ENCODE measurements at regions not wholly inside any gene's neighbourhood (a gene's known extent, or its start where the extent isn't known, plus 50 kb on each side); places are given as distances from the start of the nearest gene placed in this dataset.
"Not testable (repeated sequence)": the region's sequence is repeated elsewhere in the genome, so short reads cannot be mapped to it uniquely, and the experiment has no call there.

GRCh38 chr9:135360617-135361016, 119.0 kb upstream of the PPP1R26 start:
- DNase-seq (ENCODE audit: low read depth): no peak

- not testable (repeated sequence) for DNase-seq (ENCODE audit: low read depth)
Measured at GRCh38 chr9:135361668-135362067, 117.9 kb upstream of the PPP1R26 start.

DNA sequence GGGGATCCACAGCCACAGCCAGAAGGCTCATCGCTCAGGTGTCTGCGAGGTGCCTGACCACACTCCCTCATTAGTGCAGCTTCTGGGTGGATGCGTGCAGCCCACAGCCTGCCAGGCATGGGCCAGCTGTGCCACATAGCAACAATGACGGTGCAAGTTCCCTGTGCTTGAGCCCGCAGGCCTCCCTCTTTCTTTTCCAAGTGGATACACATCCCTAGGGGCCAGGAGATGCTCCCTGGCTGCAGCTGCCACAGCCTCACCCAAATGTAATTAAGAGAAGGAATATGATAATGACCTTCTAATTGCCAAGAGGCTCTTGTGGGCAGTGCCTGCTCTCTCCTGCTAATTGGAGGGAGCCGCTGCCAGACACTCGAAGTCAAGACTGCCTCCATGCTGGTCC, 116.0 kb upstream of the PPP1R26 start:
- no peak for DNase-seq (ENCODE audit: low read depth)

- no peak for DNase-seq (ENCODE audit: low read depth)
Measured at GRCh38 chr9:135365013-135365768, 114.4 kb upstream of the PPP1R26 start.

- no peak for DNase-seq (ENCODE audit: low read depth)
Measured at GRCh38 chr9:135366104-135366503, 113.5 kb upstream of the PPP1R26 start.

DNA sequence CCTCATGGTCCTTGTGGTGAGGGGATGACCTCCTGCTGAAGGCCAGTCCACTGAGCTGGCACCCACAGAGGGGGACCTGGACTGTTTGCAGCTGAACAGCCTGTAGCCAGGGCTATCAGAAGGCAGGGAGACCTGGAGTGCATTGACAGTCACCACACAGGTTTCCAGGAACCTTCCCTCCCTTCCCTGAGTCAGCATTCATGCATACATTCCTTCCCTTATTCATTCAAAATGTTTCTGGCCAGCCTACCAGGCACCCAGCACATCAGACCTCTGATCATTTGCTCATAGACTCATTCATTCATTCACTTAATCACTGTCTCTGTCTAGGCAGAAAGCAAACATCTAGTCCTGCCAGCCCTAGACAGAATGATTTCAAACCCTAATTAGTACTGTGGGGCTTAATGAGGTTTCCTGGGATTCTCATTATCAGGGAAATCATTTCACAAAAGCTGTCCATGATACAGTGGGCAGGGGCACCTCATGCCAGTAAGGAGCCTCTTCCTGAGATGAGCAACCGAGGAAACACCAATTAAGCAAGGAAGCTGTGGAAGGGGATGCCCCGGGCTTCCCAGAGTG, 110.1 kb upstream of the PPP1R26 start:
- no peak for DNase-seq (ENCODE audit: low read depth)

DNA sequence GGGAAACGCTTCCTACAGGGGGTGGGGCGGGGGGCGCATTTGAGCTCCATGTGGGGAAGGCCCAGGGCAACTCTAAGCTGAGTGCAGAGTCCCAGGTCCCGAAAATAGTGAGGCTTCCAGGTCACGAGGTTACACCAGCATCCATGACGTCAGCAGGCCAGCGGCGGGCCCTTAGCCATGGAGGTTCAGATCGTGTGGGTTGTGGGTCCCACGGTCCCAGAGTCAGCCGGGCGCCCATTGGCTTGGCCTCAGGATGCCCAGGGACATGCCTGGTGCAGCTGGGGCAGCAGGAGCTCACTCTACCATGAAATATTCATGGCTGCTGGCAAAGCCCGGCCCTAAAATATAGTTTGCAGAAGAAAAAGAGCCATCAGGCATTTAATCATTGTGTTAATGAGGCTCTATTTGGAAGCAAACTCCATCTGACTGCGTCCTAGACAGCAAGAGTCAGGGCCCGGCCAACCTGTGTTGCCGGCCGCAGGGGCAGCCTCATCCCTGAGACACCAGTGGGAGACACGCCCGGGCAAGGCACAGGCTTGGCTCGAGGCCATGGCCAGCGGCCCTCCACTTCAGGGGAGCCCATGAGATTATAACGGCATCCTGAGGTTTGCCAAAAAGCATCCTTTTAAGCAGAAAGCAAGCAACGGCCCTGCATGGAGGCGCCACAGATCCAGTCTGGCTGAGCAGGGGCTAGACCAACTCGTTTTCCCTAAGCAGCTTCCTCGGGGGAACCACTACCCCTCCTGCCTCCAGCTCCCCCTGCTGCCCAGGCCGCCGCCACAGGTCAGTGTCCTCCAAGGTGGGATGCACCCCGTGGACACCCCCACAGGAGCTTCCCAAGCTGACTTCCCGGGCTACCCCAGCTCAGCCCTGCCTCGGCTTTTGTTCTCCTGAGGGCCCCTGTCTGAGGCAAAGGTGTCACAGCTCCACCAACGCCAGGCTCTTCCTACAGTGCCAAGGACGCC, 108.9 kb upstream of the PPP1R26 start:
- no peak for DNase-seq (ENCODE audit: low read depth)

GRCh38 chr9:135371535-135371934, 108.0 kb upstream of the PPP1R26 start:
- no peak for DNase-seq (ENCODE audit: low read depth)

- no peak for DNase-seq (ENCODE audit: low read depth)
Measured at GRCh38 chr9:135372036-135372435, 107.5 kb upstream of the PPP1R26 start.

GRCh38 chr9:135372501-135373008, 107.0 kb upstream of the PPP1R26 start:
- no peak for DNase-seq (ENCODE audit: low read depth)

DNA sequence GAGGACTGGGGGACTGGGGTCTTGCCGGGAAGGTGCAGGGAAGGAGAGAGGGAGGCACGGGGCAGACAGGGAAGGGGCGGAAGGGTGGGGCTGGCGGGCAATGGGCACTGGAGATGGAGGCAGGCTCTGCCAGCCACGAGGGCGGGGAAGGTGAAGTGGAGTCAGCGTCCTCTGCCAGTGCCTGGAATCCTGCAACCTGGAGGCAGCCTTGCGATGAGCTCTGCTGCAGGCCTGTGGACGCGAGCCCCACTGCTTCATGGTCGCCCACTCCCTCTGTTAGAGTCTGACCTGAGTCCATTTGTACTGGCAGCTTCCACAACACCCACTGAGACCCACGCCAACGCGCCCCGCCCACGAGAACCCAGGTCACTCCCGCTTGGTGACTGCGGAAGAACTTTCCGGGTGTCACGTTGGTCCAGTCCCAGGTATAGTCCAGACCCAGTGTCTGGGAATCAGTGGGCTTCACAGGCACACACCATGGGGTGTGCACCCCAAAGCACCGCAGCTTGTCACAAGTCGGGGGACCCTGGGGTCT, 106.4 kb upstream of the PPP1R26 start:
- DNase-seq (ENCODE audit: low read depth): no peak

GRCh38 chr9:135373820-135374219, 105.8 kb upstream of the PPP1R26 start:
- DNase-seq (ENCODE audit: low read depth): no peak

DNA sequence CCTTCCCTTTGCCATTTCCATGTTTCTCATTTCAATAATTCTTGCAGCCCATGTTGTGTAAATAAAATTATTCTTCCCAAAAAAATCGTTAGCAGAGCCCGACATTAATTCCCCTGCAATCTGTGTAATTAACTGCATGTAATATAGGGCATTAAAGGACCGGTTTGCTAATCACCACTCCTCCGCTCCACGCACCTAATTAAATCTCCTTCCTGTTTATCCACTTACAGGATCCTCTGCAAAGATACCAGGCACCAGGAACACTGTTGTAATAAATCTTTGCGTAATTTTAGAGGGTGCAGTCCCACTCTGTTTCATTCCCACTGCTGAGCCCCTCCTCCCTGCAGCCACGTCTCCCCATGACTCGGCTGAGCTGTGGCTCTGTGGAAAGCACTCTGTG, 105.0 kb upstream of the PPP1R26 start:
- DNase-seq (ENCODE audit: low read depth): no peak

DNA sequence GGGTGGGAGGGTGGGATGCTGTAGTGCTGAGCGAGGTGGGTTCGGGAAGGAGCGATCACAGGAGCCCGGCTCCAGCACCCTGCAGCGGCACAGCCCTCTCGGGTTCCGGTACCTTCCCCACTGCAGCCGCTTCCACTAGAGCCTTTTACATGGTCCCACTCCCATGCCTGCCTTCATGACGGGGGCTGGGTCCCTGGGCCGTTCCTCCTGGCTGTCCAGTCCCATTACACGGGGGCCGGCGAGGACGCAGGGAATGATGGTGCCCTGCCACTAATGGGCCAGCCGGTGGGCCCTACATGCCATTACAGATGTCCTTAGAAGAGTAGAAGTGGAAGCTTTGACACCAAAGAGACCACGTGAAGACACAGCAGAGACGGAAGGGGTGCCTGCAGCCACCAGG, 104.6 kb upstream of the PPP1R26 start:
- no peak for DNase-seq (ENCODE audit: low read depth)

DNA sequence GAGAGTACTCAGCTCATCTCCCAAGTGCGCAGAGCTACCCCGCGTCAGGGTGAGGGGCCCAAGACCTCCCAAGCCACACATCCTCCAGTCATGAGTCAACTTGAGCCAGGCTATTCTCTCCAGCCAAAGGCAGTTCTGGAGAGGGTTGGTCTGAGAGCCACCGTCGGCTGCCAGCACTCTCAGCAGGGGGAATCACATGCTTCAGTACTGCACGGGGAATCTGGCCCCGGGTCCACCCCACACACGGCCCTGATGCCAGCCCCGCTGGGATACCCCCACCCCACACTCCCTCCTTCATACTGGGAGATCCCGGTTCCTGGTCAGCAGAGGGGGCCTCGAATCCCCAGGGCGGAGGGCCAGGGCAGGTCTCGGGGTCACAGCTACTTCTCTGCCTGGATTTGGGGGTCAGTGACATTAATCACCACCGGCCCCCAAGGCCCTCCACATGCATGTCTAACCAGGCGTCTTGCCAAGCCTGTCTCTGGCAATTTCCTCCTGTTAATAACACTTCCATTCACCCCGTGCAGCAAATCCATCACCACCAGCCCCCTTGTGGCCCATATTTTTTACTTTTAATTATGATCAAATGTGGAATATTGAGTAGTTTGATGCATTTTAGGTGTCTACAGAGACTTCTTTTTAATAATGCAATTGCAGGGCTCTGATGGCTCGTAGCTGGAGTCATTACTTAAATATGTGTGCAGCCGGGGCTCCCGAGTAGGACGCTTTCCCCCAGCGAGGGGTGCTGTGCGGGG, 102.9 kb upstream of the PPP1R26 start:
- no peak for DNase-seq (ENCODE audit: low read depth)

- no peak for DNase-seq (ENCODE audit: low read depth)
Measured at GRCh38 chr9:135377431-135377830, 102.2 kb upstream of the PPP1R26 start.

GRCh38 chr9:135378751-135379150, 100.8 kb upstream of the PPP1R26 start:
- DNase-seq (ENCODE audit: low read depth): no peak

DNA sequence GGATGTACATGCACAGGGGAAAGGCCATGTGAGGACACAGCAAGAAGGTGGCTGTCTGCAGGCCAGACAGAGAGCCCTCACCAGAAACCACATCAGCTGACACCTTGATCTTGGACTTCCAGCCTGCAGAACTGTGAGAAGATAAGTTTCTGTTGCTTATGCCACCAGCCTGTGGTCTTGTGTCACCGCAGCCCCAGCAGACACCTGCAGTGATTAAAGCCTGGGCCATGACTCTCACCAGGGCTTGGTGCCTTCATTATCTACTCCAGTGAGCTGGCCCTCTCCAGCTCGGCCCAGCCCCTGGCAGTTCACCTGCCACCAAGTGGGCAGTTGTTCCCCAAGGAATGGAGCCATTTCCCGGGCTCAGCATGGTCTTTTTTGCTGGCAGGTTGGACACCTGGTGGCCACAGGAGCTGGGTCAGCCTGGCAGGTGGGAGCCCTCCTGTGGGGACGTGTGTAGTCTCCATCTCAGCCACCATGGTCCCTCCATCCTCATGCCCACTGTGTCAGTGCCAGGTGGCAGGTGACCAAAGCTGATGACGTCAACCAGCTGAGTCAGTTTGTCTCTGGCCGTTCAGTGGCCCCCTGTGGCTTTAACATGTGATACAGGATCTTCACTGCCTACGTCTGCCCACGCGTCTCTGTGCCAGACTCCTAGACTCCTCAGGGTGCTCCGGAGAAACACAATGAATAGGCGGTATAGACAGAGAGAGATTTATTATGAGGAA, 99.9 kb upstream of the PPP1R26 start:
- no peak for DNase-seq (ENCODE audit: low read depth)

- no peak for DNase-seq (ENCODE audit: low read depth)
Measured at GRCh38 chr9:135380311-135380960, 99.1 kb upstream of the PPP1R26 start.

DNA sequence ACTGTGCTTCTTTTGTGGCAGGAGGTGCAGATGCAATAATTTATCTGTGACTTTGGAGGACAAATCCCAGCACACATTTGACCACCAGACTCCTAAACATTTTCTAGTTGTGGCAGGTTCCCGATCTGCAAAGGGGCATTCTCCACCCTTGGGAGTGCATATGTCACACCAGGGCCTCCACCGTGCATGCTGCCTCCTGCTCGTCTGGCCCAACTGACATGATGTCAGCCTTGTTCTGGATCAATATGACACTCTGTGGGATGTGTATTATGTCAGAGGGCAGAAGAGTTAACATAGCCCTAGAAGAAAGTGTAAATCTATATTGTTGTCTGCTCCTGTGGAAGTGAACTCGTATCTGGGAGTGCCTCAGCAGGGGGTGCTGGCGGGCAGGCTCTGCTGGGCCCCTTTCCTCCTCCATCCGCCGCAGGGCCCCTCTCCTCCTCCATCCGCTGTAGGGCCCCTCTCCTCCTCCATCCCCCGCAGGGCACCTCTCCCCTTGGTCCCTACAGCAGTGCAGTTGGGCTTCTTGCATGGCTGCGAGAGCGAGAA, 97.7 kb upstream of the PPP1R26 start:
- no peak for DNase-seq (ENCODE audit: low read depth)
